Astrocyte (in vitro differentiated cells and primary cell): ENCODE measurements at regions not wholly inside any gene's neighbourhood (a gene's known extent, or its start where the extent isn't known, plus 50 kb on each side); places are given as distances from the start of the nearest gene placed in this dataset.

Experiments
- DNase-seq: peaks from one replicate; pipeline ENCODE4 v3.0.0-alpha.2; 2010; ENCODE audit warnings: low read depth
- FAIRE-seq: peaks from 2 replicates; lab custom pipeline; 2011; peaks lifted over from hg19 to GRCh38; lab: Jason Lieb, UNC
- H2AFZ ChIP-seq: 2 replicates; pipeline ENCODE4 v1.6.0; 2012; ENCODE audit warnings: low read depth, low read length, inconsistent platforms
- H3K27ac ChIP-seq: 2 replicates; pipeline ENCODE4 v1.5.1; 2011; ENCODE audit warnings: low read depth, low read length, inconsistent platforms
- H3K27me3 ChIP-seq: 2 replicates; pipeline ENCODE4 v1.6.0; 2011; ENCODE audit warnings: low read length, inconsistent platforms; ENCODE audit not compliant: insufficient read depth
- H3K36me3 ChIP-seq: 2 replicates; pipeline ENCODE4 v1.5.1; 2011; ENCODE audit warnings: low read length, inconsistent platforms; ENCODE audit not compliant: insufficient read depth
- H3K4me1 ChIP-seq: 2 replicates; pipeline ENCODE4 v1.5.1; 2011; ENCODE audit warnings: low read length, inconsistent platforms; ENCODE audit not compliant: insufficient read depth
- H3K4me2 ChIP-seq: 2 replicates; pipeline ENCODE4 v1.6.0; 2012; ENCODE audit warnings: low read length, inconsistent platforms
- H3K4me3 ChIP-seq: 2 replicates; pipeline ENCODE4 v1.5.1; 2011; ENCODE audit warnings: low read depth, mild to moderate bottlenecking, low read length, inconsistent platforms; ENCODE audit not compliant: insufficient read depth
- H3K79me2 ChIP-seq: 2 replicates; pipeline ENCODE4 v1.6.0; 2012; ENCODE audit warnings: mild to moderate bottlenecking, low read length, inconsistent platforms; ENCODE audit not compliant: insufficient read depth
- H3K9ac ChIP-seq: 2 replicates; pipeline ENCODE4 v1.6.0; 2012; ENCODE audit warnings: mild to moderate bottlenecking, low read length, inconsistent platforms
- H3K9me3 ChIP-seq: 2 replicates; pipeline ENCODE4 v1.5.1; 2012; ENCODE audit warnings: low read depth, mild to moderate bottlenecking, low read length, inconsistent platforms; ENCODE audit not compliant: insufficient read depth
- H4K20me1 ChIP-seq: 2 replicates; pipeline ENCODE4 v1.6.0; 2012; ENCODE audit warnings: low read length, inconsistent platforms; ENCODE audit not compliant: insufficient read depth
- H3K27ac Mint-ChIP-seq: one replicate; pipeline ENCODE4 v1.8.0; 2021; ENCODE audit warnings: mild to moderate bottlenecking, mixed read lengths; ENCODE audit not compliant: unreplicated experiment
- H3K27me3 Mint-ChIP-seq: one replicate; pipeline ENCODE4 v1.8.0; 2021; ENCODE audit warnings: low read depth, mixed read lengths; ENCODE audit not compliant: unreplicated experiment
- H3K36me3 Mint-ChIP-seq: one replicate; pipeline ENCODE4 v1.8.0; 2021; ENCODE audit warnings: low read depth, mixed read lengths; ENCODE audit not compliant: unreplicated experiment
- H3K4me1 Mint-ChIP-seq: one replicate; pipeline ENCODE4 v1.8.0; 2021; ENCODE audit warnings: low read depth, mixed read lengths; ENCODE audit not compliant: unreplicated experiment
- H3K4me3 Mint-ChIP-seq: one replicate; pipeline ENCODE4 v1.8.0; 2021; ENCODE audit warnings: mild to moderate bottlenecking, moderate library complexity, mixed read lengths; ENCODE audit not compliant: unreplicated experiment
- H3K9me3 Mint-ChIP-seq: one replicate; pipeline ENCODE4 v1.8.0; 2021; ENCODE audit warnings: mild to moderate bottlenecking, mixed read lengths; ENCODE audit not compliant: unreplicated experiment
- EZH2 ChIP-seq: IDR thresholded peaks from 2 replicates; pipeline ENCODE4 v1.6.1; 2012; ENCODE audit warnings: mild to moderate bottlenecking, low read length, inconsistent platforms; ENCODE audit not compliant: insufficient read depth
- TF ChIP-seq, protein P1 (sequence below): IDR thresholded peaks from 2 replicates; pipeline ENCODE4 v1.5.1; 2011; ENCODE audit warnings: low read depth, mild to moderate bottlenecking, inconsistent platforms, low read length, moderate library complexity; ENCODE audit not compliant: insufficient read depth

DNA sequence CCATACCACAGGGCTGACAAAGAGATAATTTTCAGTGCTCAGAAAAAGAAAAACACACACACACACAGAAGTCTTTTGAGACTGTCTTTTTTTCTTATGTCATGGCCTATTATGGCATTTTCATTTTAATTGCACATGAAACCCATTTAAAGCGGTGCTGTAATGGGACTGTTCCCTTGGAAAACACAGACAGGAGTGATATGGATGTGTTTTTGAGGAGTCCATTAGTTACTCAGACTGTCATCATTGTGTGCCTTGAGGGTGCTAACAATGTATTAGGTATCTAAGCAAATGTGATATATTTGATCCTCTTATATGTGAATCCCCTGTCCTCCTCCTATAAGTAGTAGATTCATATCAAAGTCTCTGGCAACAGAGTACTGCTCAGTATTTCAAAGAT, 642.0 kb upstream of the WWC1 start:
- H3K4me3 ChIP-seq, result no peak overlapping the region
- H3K4me2 ChIP-seq, result no peak overlapping the region
- H3K9me3 ChIP-seq, result no peaks in the 10 kb centered on the region
- H3K36me3 Mint-ChIP-seq, result peaks cover 5% of the 10 kb centered on the region
- H4K20me1 ChIP-seq, result no peaks in the 10 kb centered on the region
- H3K4me1 ChIP-seq, result peaks cover 24% of the 10 kb centered on the region
- no peak overlapping the region for H3K9ac ChIP-seq
- no peaks in the 10 kb centered on the region for H3K27me3 Mint-ChIP-seq
- peaks cover 30% of the 10 kb centered on the region for H3K4me1 Mint-ChIP-seq
- H3K4me3 Mint-ChIP-seq, result no peak overlapping the region
- no peaks in the 10 kb centered on the region for H3K27me3 ChIP-seq
- no peaks in the 10 kb centered on the region for H3K79me2 ChIP-seq
- no peak overlapping the region for H2AFZ ChIP-seq
- no peak overlapping the region for H3K27ac ChIP-seq
- TF ChIP-seq EZH2, result no peak
- TF ChIP-seq, protein P1, sequence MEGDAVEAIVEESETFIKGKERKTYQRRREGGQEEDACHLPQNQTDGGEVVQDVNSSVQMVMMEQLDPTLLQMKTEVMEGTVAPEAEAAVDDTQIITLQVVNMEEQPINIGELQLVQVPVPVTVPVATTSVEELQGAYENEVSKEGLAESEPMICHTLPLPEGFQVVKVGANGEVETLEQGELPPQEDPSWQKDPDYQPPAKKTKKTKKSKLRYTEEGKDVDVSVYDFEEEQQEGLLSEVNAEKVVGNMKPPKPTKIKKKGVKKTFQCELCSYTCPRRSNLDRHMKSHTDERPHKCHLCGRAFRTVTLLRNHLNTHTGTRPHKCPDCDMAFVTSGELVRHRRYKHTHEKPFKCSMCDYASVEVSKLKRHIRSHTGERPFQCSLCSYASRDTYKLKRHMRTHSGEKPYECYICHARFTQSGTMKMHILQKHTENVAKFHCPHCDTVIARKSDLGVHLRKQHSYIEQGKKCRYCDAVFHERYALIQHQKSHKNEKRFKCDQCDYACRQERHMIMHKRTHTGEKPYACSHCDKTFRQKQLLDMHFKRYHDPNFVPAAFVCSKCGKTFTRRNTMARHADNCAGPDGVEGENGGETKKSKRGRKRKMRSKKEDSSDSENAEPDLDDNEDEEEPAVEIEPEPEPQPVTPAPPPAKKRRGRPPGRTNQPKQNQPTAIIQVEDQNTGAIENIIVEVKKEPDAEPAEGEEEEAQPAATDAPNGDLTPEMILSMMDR, result no peak
- DNase-seq (no peak), FAIRE-seq (no peak)
- no peaks in the 10 kb centered on the region for H3K36me3 ChIP-seq
- no peaks in the 10 kb centered on the region for H3K9me3 Mint-ChIP-seq
- no peak overlapping the region for H3K27ac Mint-ChIP-seq

DNA sequence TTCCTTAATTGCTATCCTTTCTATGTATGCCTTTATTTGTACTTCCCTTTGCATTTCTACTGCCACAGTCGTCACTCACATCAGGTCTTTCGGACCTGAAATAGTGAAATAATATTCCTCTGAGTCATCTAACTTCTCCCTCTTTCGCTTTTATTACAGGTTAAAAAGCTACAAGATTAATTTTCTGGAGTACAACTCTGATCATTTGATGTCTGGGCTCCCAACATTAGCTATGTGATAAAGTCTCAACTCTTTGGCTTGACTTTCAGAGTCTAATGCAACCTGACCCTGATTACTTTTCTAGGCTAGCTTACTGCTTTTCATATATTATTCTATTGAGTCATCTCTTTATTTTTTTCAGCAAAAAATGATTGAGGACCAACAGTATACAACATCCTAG, 638.8 kb upstream of the WWC1 start:
- peak overlapping the region; percentile 64 for H3K4me2 ChIP-seq
- peaks cover 8% of the 10 kb centered on the region for H3K36me3 Mint-ChIP-seq
- FAIRE-seq, result peak; percentile 41

DNA sequence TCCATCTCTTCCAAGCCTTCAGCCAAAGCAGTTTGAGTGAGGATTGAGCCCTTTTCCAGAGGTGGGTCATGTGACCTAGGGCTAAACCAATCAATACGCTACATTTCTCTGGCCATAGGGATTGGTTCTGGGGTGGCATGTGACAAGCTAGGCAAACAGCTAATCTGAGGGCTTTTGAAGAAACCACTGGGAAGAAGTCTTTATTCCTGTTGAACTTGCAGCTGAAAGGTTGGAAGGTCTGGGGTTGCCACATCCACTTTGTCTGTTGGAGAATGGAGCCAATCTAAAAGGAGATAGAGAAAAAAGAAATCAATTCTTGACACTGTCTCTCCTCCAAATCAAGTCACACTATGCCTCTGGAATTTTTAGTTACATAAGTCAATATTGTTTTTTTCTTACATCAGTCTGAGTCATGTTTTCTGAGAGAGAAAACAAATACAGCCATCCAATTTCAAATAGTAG, 637.8 kb upstream of the WWC1 start:
- no peaks in the 10 kb centered on the region for H3K79me2 ChIP-seq
- FAIRE-seq (no peak), DNase-seq (no peak)
- H3K27ac Mint-ChIP-seq, result peak overlapping the region; percentile 4
- no peaks in the 10 kb centered on the region for H4K20me1 ChIP-seq
- H3K27ac ChIP-seq, result peak overlapping the region; percentile 51
- no peaks in the 10 kb centered on the region for H3K36me3 ChIP-seq
- H3K4me3 Mint-ChIP-seq, result no peak overlapping the region
- H3K27me3 Mint-ChIP-seq, result no peaks in the 10 kb centered on the region
- no peaks in the 10 kb centered on the region for H3K27me3 ChIP-seq
- H3K4me1 Mint-ChIP-seq, result peaks cover 32% of the 10 kb centered on the region
- H2AFZ ChIP-seq, result no peak overlapping the region
- TF ChIP-seq, protein P1, result no peak
- TF ChIP-seq EZH2, result no peak
- peaks cover 8% of the 10 kb centered on the region for H3K36me3 Mint-ChIP-seq
- peaks cover 21% of the 10 kb centered on the region for H3K4me1 ChIP-seq
- H3K4me3 ChIP-seq, result no peak overlapping the region
- no peak overlapping the region for H3K4me2 ChIP-seq
- no peaks in the 10 kb centered on the region for H3K9me3 ChIP-seq
- no peak overlapping the region for H3K9ac ChIP-seq
- H3K9me3 Mint-ChIP-seq, result no peaks in the 10 kb centered on the region

More for the DNA sequence above, 638.8 kb upstream of the WWC1 start:
- no peak for TF ChIP-seq EZH2
- TF ChIP-seq, protein P1, result no peak
- H3K9ac ChIP-seq, result peak overlapping the region; percentile 24
- no peaks in the 10 kb centered on the region for H3K27me3 ChIP-seq
- DNase-seq, result peak; percentile 76
- H3K27ac Mint-ChIP-seq, result peak overlapping the region; percentile 67
- H3K9me3 ChIP-seq, result no peaks in the 10 kb centered on the region
- no peak overlapping the region for H2AFZ ChIP-seq
- H3K79me2 ChIP-seq, result no peaks in the 10 kb centered on the region
- H3K4me3 Mint-ChIP-seq, result peak overlapping the region; percentile 42
- H3K27ac ChIP-seq, result peak overlapping the region; percentile 51
- no peaks in the 10 kb centered on the region for H3K36me3 ChIP-seq
- H3K4me3 ChIP-seq, result no peak overlapping the region
- peaks cover 21% of the 10 kb centered on the region for H3K4me1 ChIP-seq
- no peaks in the 10 kb centered on the region for H3K9me3 Mint-ChIP-seq
- H4K20me1 ChIP-seq, result no peaks in the 10 kb centered on the region
- no peaks in the 10 kb centered on the region for H3K27me3 Mint-ChIP-seq
- peaks cover 32% of the 10 kb centered on the region for H3K4me1 Mint-ChIP-seq
